Osteoblast (primary cell): ENCODE measurements at regions not wholly inside any gene's neighbourhood (a gene's known extent, or its start where the extent isn't known, plus 50 kb on each side); places are given as distances from the start of the nearest gene placed in this dataset.

Source experiments
- DNase-seq: peaks from one replicate; pipeline ENCODE4 v3.0.0; 2011; ENCODE audit warnings: low spot score, mixed read lengths; ENCODE audit not compliant: insufficient read length; ENCODE audit errors: missing footprints
- H2AFZ ChIP-seq: 2 replicates; pipeline ENCODE4 v1.6.0; 2011; ENCODE audit warnings: mild to moderate bottlenecking, low read length
- H3K27ac ChIP-seq: 2 replicates; pipeline ENCODE4 v1.5.1; 2011; ENCODE audit warnings: mild to moderate bottlenecking, low read depth, low read length, moderate library complexity
- H3K27me3 ChIP-seq: 2 replicates; pipeline ENCODE4 v1.6.0; 2012; ENCODE audit warnings: mild to moderate bottlenecking, control low read depth, inconsistent platforms, low read length, moderate library complexity; ENCODE audit not compliant: insufficient read depth
- H3K36me3 ChIP-seq: 2 replicates; pipeline ENCODE4 v1.5.1; 2011; ENCODE audit warnings: mild to moderate bottlenecking, low read length, control low read depth, moderate library complexity; ENCODE audit not compliant: insufficient read depth
- H3K4me1 ChIP-seq: 2 replicates; pipeline ENCODE4 v1.5.1; 2011; ENCODE audit warnings: mild to moderate bottlenecking, low read length, control low read depth, moderate library complexity; ENCODE audit not compliant: insufficient read depth
- H3K4me2 ChIP-seq: 2 replicates; pipeline ENCODE4 v1.6.0; 2011; ENCODE audit warnings: mild to moderate bottlenecking, low read length; ENCODE audit not compliant: insufficient read depth
- H3K4me3 ChIP-seq: fragments of 200-600 bp; sonication (generic); 3 replicates; pipeline ENCODE4 v1.5.1; 2012; ENCODE audit warnings: mild to moderate bottlenecking, low read length, inconsistent platforms; ENCODE audit not compliant: insufficient read depth
- H3K79me2 ChIP-seq: 2 replicates; pipeline ENCODE4 v1.6.0; 2012; ENCODE audit warnings: mild to moderate bottlenecking, low read length, control low read depth, inconsistent platforms; ENCODE audit not compliant: insufficient read depth
- H3K9me3 ChIP-seq: 2 replicates; pipeline ENCODE4 v1.5.1; 2011; ENCODE audit warnings: low read depth, low read length, control low read depth
- H4K20me1 ChIP-seq: 2 replicates; pipeline ENCODE4 v1.6.0; 2012; ENCODE audit warnings: mild to moderate bottlenecking, low read length, control low read depth; ENCODE audit not compliant: insufficient read depth
- TF ChIP-seq, protein P1 (sequence below): IDR thresholded peaks from 2 replicates; pipeline ENCODE4 v1.5.1; 2011; ENCODE audit warnings: mild to moderate bottlenecking, low read depth, low read length, moderate library complexity; ENCODE audit errors: extremely low read depth

GRCh38 chr2:188785490-188785889, 188.7 kb upstream of the COL3A1 start:
- Histone ChIP-seq H3K27ac (peak overlapping the region; percentile 98), H3K4me1 (peaks cover 57% of the 10 kb centered on the region), H3K9me3 (no peaks in the 10 kb centered on the region), H2AFZ (peak overlapping the region; percentile 19), H3K4me3 (no peak overlapping the region), H3K79me2 (no peaks in the 10 kb centered on the region), H3K27me3 (no peaks in the 10 kb centered on the region), H3K36me3 (no peaks in the 10 kb centered on the region), H3K4me2 (peak overlapping the region; percentile 72), H4K20me1 (no peaks in the 10 kb centered on the region)
- TF ChIP-seq, protein P1, sequence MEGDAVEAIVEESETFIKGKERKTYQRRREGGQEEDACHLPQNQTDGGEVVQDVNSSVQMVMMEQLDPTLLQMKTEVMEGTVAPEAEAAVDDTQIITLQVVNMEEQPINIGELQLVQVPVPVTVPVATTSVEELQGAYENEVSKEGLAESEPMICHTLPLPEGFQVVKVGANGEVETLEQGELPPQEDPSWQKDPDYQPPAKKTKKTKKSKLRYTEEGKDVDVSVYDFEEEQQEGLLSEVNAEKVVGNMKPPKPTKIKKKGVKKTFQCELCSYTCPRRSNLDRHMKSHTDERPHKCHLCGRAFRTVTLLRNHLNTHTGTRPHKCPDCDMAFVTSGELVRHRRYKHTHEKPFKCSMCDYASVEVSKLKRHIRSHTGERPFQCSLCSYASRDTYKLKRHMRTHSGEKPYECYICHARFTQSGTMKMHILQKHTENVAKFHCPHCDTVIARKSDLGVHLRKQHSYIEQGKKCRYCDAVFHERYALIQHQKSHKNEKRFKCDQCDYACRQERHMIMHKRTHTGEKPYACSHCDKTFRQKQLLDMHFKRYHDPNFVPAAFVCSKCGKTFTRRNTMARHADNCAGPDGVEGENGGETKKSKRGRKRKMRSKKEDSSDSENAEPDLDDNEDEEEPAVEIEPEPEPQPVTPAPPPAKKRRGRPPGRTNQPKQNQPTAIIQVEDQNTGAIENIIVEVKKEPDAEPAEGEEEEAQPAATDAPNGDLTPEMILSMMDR: no peak
- no peak for DNase-seq

GRCh38 chr2:188786368-188786841, 187.8 kb upstream of the COL3A1 start:
- peak overlapping the region; percentile 24 for H3K4me3 ChIP-seq
- H3K4me1 ChIP-seq: peaks cover 57% of the 10 kb centered on the region
- no peaks in the 10 kb centered on the region for H3K79me2 ChIP-seq
- no peak overlapping the region for H2AFZ ChIP-seq
- H3K9me3 ChIP-seq: no peaks in the 10 kb centered on the region
- H3K27ac ChIP-seq: peak overlapping the region; percentile 98
- TF ChIP-seq, protein P1: no peak
- no peaks in the 10 kb centered on the region for H4K20me1 ChIP-seq
- DNase-seq: peak; percentile 66
- H3K4me2 ChIP-seq: peak overlapping the region; percentile 72
- H3K27me3 ChIP-seq: no peaks in the 10 kb centered on the region
- no peaks in the 10 kb centered on the region for H3K36me3 ChIP-seq

- H3K79me2 ChIP-seq: no peaks in the 10 kb centered on the region
- H3K27ac ChIP-seq: peak overlapping the region; percentile 98
- DNase-seq: no peak
- H3K4me3 ChIP-seq: peak overlapping the region; percentile 34
- peak overlapping the region; percentile 72 for H3K4me2 ChIP-seq
- no peaks in the 10 kb centered on the region for H3K27me3 ChIP-seq
- no peaks in the 10 kb centered on the region for H3K9me3 ChIP-seq
- H4K20me1 ChIP-seq: no peaks in the 10 kb centered on the region
- no peaks in the 10 kb centered on the region for H3K36me3 ChIP-seq
- peaks cover 57% of the 10 kb centered on the region for H3K4me1 ChIP-seq
- TF ChIP-seq, protein P1: no peak
- no peak overlapping the region for H2AFZ ChIP-seq
Measured at GRCh38 chr2:188787021-188787657, 187.0 kb upstream of the COL3A1 start.

- peak overlapping the region; percentile 34 for H3K4me3 ChIP-seq
- peaks cover 57% of the 10 kb centered on the region for H3K4me1 ChIP-seq
- DNase-seq: no peak
Measured at GRCh38 chr2:188787658-188788240, 186.4 kb upstream of the COL3A1 start.

More at GRCh38 chr2:188787658-188788240, 186.4 kb upstream of the COL3A1 start:
- H3K4me2 ChIP-seq: peak overlapping the region; percentile 72
- H3K79me2 ChIP-seq: no peaks in the 10 kb centered on the region
- H3K27ac ChIP-seq: peak overlapping the region; percentile 98
- peak overlapping the region; percentile 4 for H2AFZ ChIP-seq
- no peaks in the 10 kb centered on the region for H3K36me3 ChIP-seq
- H3K9me3 ChIP-seq: no peaks in the 10 kb centered on the region
- TF ChIP-seq, protein P1: no peak
- H3K27me3 ChIP-seq: no peaks in the 10 kb centered on the region
- no peaks in the 10 kb centered on the region for H4K20me1 ChIP-seq
